HepG2 (cell line): ENCODE measurements at regions not wholly inside any gene's neighbourhood (a gene's known extent, or its start where the extent isn't known, plus 50 kb on each side); places are given as distances from the start of the nearest gene placed in this dataset.
"Not testable (repeated sequence)": the region's sequence is repeated elsewhere in the genome, so short reads cannot be mapped to it uniquely, and the experiment has no call there.

ENCODE experiments used
- ATAC-seq: fragments of 200-7000 bp; cut with Tn5 transposase; 3 replicates; pipeline ENCODE4 v1.9.1; 2020; ENCODE audit warnings: mild to moderate bottlenecking, moderate library complexity
- BruUV-seq: library from RNA; stranded (reverse); fragments of 400-500 nt; replicated peaks from 2 replicates; lab custom pipeline; 2021; lab: Mats Ljungman, UMichigan
- CTCF ChIA-PET: fragments of 300-600 bp; formaldehyde crosslinking; extraction: SDS; loops from one replicate; lab custom pipeline; 2021; ENCODE audit warnings: low total read pairs, inconsistent platforms, low intra/inter-chr PET ratio; lab: Yijun Ruan, JAX
- POLR2A ChIA-PET: fragments of 350-600 bp; sonication (Branson Sonifier 250); formaldehyde crosslinking; loops from one replicate; lab custom pipeline; 2020; ENCODE audit warnings: antibody characterized with exemption, inconsistent platforms; lab: Yijun Ruan, JAX
- DNase-seq: peaks from one replicate; pipeline ENCODE4 v3.0.0-alpha.2; 2015; ENCODE audit warnings: low spot score
- FAIRE-seq: peaks from 3 replicates; lab custom pipeline; 2011; peaks lifted over from hg19 to GRCh38; lab: Jason Lieb, UNC
- H2AFZ ChIP-seq: one replicate; pipeline ENCODE4 v1.6.1; 2011; ENCODE audit warnings: low read length, inconsistent platforms
- H3K27ac ChIP-seq: fragments of 300-600 bp; 3 replicates; pipeline ENCODE4 v1.8.0; 2011; ENCODE audit warnings: mixed run types, mild to moderate bottlenecking, mixed read lengths, low read length, inconsistent platforms; ENCODE audit not compliant: insufficient read depth; ENCODE audit errors: extremely low read length
- H3K27me3 ChIP-seq, 2 experiments: fragments of 200-600 bp in 1 of 2; 2 replicates in 1 of 2; 3 replicates in 1 of 2; pipeline versions ENCODE4 v1.6.0 to v1.8.0; 2011; ENCODE audit warnings: low read length in 2 of 2, mild to moderate bottlenecking in 2 of 2, moderate library complexity in 2 of 2, inconsistent platforms in 1 of 2; ENCODE audit not compliant: insufficient read depth in 2 of 2, control insufficient read depth in 1 of 2
- H3K36me3 ChIP-seq, 2 experiments: fragments of 200-600 bp in 1 of 2; replicated peaks in 1 of 2; 2 replicates in 1 of 2; 3 replicates in 1 of 2; pipeline versions ENCODE4 v1.5.1 to v1.8.0; 2011; ENCODE audit warnings: low read length in 2 of 2, inconsistent platforms in 1 of 2; ENCODE audit not compliant: insufficient read depth in 2 of 2, control insufficient read depth in 1 of 2
- H3K4me1 ChIP-seq: 2 replicates; pipeline ENCODE4 v1.5.1; 2012; ENCODE audit warnings: low read length, inconsistent platforms; ENCODE audit not compliant: insufficient read depth
- H3K4me2 ChIP-seq: 2 replicates; pipeline ENCODE4 v1.6.0; 2011; ENCODE audit warnings: low read depth, low read length, inconsistent platforms
- H3K4me3 ChIP-seq, 3 experiments: fragments of 200-600 bp in 1 of 3; sonication (generic), shearing (Covaris generic) in 1 of 3; replicated peaks in 1 of 3; 2 replicates each; pipeline ENCODE4 v1.5.1; 2011 to 2016; ENCODE audit warnings: low read length in 3 of 3, inconsistent platforms in 2 of 3, low read depth in 2 of 3, mild to moderate bottlenecking in 2 of 3, control low read depth in 1 of 3, mixed read lengths in 1 of 3; ENCODE audit not compliant: insufficient read depth in 1 of 3
- H3K79me2 ChIP-seq: one replicate; pipeline ENCODE4 v1.6.1; 2011; ENCODE audit warnings: low read length, inconsistent platforms; ENCODE audit not compliant: insufficient read depth
- H3K9ac ChIP-seq: 2 replicates; pipeline ENCODE4 v1.6.0; 2011; ENCODE audit warnings: mild to moderate bottlenecking, low read depth, low read length, inconsistent platforms; ENCODE audit not compliant: insufficient read depth
- H3K9me3 ChIP-seq: 2 replicates; pipeline ENCODE4 v1.5.1; 2012; ENCODE audit warnings: mild to moderate bottlenecking, low read length
- H4K20me1 ChIP-seq: 2 replicates; pipeline ENCODE4 v1.6.0; 2011; ENCODE audit warnings: inconsistent platforms, mild to moderate bottlenecking, low read length, moderate library complexity; ENCODE audit not compliant: insufficient read depth
- EEA1 ChIP-seq: sonication (generic); formaldehyde crosslinking; IDR thresholded peaks from 2 replicates; pipeline ENCODE4 v1.5.1; 2020; ENCODE audit warnings: mild to moderate bottlenecking, missing genetic modification reagents, borderline replicate concordance
- ELF3 ChIP-seq: IDR thresholded peaks from 2 replicates; pipeline ENCODE4 v1.6.1; 2016; ENCODE audit warnings: missing genetic modification reagents, missing compliant biosample characterization
- MXD1 ChIP-seq: sonication (generic); formaldehyde crosslinking; IDR thresholded peaks from 2 replicates; pipeline ENCODE4 v1.4.0; 2020; ENCODE audit warnings: mild to moderate bottlenecking, missing genetic modification reagents
- MXD4 ChIP-seq: IDR thresholded peaks from 2 replicates; pipeline ENCODE4 v1.6.1; 2016; ENCODE audit warnings: mild to moderate bottlenecking, missing biosample characterization, missing genetic modification reagents
- MZF1 ChIP-seq: sonication (generic); formaldehyde crosslinking; IDR thresholded peaks from 2 replicates; pipeline ENCODE4 v1.8.1; 2023; ENCODE audit warnings: mild to moderate bottlenecking, missing genetic modification reagents, borderline replicate concordance
- PAWR ChIP-seq: sonication (generic); formaldehyde crosslinking; IDR thresholded peaks from 2 replicates; pipeline ENCODE4 v1.4.0; 2020; ENCODE audit warnings: missing genetic modification reagents, mild to moderate bottlenecking, borderline replicate concordance
- SMARCC2 ChIP-seq: fragments of 450-650 bp; IDR thresholded peaks from 2 replicates; pipeline ENCODE4 v1.6.1; 2017; ENCODE audit warnings: antibody characterized with exemption, mild to moderate bottlenecking
- SMC3 ChIP-seq: IDR thresholded peaks from 2 replicates; pipeline ENCODE4 v1.6.1; 2011; ENCODE audit warnings: low read length, improper control_type of control experiment
- TFAP4 ChIP-seq: sonication (generic); IDR thresholded peaks from 2 replicates; pipeline ENCODE4 v1.6.1; 2016; ENCODE audit warnings: low read depth, borderline replicate concordance
- ZNF224 ChIP-seq: sonication (generic); formaldehyde crosslinking; IDR thresholded peaks from 2 replicates; pipeline ENCODE4 v1.5.0; 2020; ENCODE audit warnings: mild to moderate bottlenecking, missing genetic modification reagents
- ZNF234 ChIP-seq: sonication (generic); formaldehyde crosslinking; conservative IDR thresholded peaks from 2 replicates; pipeline ENCODE4 v1.5.1; 2020; ENCODE audit warnings: mild to moderate bottlenecking, missing genetic modification reagents
- ZNF430 ChIP-seq: sonication (generic); formaldehyde crosslinking; IDR thresholded peaks from 2 replicates; pipeline ENCODE4 v1.9.0; 2021; ENCODE audit warnings: mild to moderate bottlenecking, missing genetic modification reagents
- ZNF503 ChIP-seq: sonication (generic); formaldehyde crosslinking; IDR thresholded peaks from 2 replicates; pipeline ENCODE4 v1.4.0; 2020; ENCODE audit warnings: missing genetic modification reagents
- ZNF782 ChIP-seq: sonication (generic); formaldehyde crosslinking; IDR thresholded peaks from 2 replicates; pipeline ENCODE4 v1.4.0; 2020; ENCODE audit warnings: missing genetic modification reagents, mild to moderate bottlenecking, borderline replicate concordance
- WGBS: methylation state at CpG from one replicate; pipeline ENCODE4 v1.1.6; 2017; ENCODE audit warnings: low lambda C conversion rate; 5-methylcytosine and 5-hydroxymethylcytosine counted together
- in situ Hi-C: cut with HindIII; loops from 2 replicates; pipeline ENCODE4 v1.10.0; 2017; ENCODE audit warnings: low pct_unique_long_range_greater_than_20kb; ENCODE audit not compliant: extremely low pct_ligation_motif_present
- intact Hi-C: fragments of 100-400 bp; cut with micrococcal nuclease; formaldehyde crosslinking; loops from one replicate; pipeline ENCODE4 v1.10.0; 2022; ENCODE audit not compliant: unreplicated experiment

- Histone ChIP-seq H3K79me2 (no peaks in the 10 kb centered on the region), H3K36me3 (no peaks in the 10 kb centered on the region), H3K4me1 (no peaks in the 10 kb centered on the region), H3K27me3 (no peaks in the 10 kb centered on the region), H3K4me2 (no peak overlapping the region), H4K20me1 (no peaks in the 10 kb centered on the region), H3K27ac (no peak overlapping the region), H3K4me3 (no peak overlapping the region), H2AFZ (no peak overlapping the region), H3K9me3 (no peaks in the 10 kb centered on the region), H3K9ac (no peak overlapping the region)
- FAIRE-seq (no peak), DNase-seq (no peak), ATAC-seq (no peak)
- CTCF ChIA-PET = no interaction called here
- TF ChIP-seq MXD1 (CRISPR knock-in tag) (no peak), PAWR (no peak), ZNF430 (CRISPR knock-in tag) (no peak), TFAP4 (no peak), MXD4 (no peak), SMARCC2 (no peak), ZNF234 (CRISPR knock-in tag) (no peak), MZF1 (no peak), ELF3 (CRISPR knock-in tag) (no peak), SMC3 (no peak), ZNF224 (CRISPR knock-in tag) (no peak), EEA1 (CRISPR knock-in tag) (no peak), ZNF503 (no peak), ZNF782 (CRISPR knock-in tag) (no peak)
- BruUV-seq = no TSS peak
- 0% methylated on average over 4 of the region's 4 CpGs for WGBS
- intact Hi-C loops (no loop called here), in situ Hi-C loops (no loop called here)
- POLR2A ChIA-PET = no interaction called here
These were observed 102.0 kb upstream of the HEY2 start for GRCh38 chr6:125647391-125647790.

- H3K9ac ChIP-seq, BruUV-seq, intact Hi-C loops, H3K79me2 ChIP-seq, H3K4me3 ChIP-seq, H3K4me1 ChIP-seq, CTCF ChIA-PET, H3K9me3 ChIP-seq, H2AFZ ChIP-seq, H3K27me3 ChIP-seq, H4K20me1 ChIP-seq, H3K4me2 ChIP-seq, POLR2A ChIA-PET, FAIRE-seq, H3K36me3 ChIP-seq, ATAC-seq, in situ Hi-C loops, DNase-seq, H3K27ac ChIP-seq: not testable (repeated sequence)
These were observed 95.7 kb upstream of the HEY2 start for GRCh38 chr6:125653752-125654151.
